DOHH2 (cell line): ENCODE measurements at regions not wholly inside any gene's neighbourhood (a gene's known extent, or its start where the extent isn't known, plus 50 kb on each side); places are given as distances from the start of the nearest gene placed in this dataset.

Experiments used
- EZH2phosphoT487 ChIP-seq: fragments of 200-600 bp; sonication (generic); IDR thresholded peaks from 2 replicates; pipeline ENCODE4 v1.6.1; 2017; ENCODE audit warnings: borderline replicate concordance, mild to moderate bottlenecking, antibody characterized with exemption, low read length, moderate library complexity, mixed read lengths
- TF ChIP-seq, protein P1 (sequence below): fragments of 200-600 bp; sonication (generic); IDR thresholded peaks from one replicate; pipeline ENCODE4 v1.5.1; 2014; ENCODE audit warnings: antibody characterized with exemption, mild to moderate bottlenecking, low read depth, low read length; ENCODE audit not compliant: poor library complexity, severe bottlenecking

DNA sequence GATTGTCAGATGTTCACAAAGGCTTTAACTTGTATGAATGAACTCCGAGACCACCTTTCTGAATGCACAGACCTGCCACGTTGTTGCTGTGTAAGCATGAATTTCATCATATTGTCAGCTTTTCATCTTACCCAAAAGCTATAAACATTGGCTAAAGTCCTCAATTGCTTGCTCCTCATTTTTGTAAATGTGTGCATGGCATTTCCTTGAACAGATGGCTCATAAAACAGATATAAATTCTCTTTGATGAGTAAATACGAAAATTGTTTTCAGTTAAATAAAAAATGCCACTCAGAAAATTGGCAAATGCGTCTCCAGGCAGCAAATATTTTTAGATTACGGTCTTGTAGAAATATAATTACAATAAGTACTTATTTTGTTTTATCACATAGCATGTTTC lies 226.0 kb upstream of the NDN start:
- TF ChIP-seq, protein P1, sequence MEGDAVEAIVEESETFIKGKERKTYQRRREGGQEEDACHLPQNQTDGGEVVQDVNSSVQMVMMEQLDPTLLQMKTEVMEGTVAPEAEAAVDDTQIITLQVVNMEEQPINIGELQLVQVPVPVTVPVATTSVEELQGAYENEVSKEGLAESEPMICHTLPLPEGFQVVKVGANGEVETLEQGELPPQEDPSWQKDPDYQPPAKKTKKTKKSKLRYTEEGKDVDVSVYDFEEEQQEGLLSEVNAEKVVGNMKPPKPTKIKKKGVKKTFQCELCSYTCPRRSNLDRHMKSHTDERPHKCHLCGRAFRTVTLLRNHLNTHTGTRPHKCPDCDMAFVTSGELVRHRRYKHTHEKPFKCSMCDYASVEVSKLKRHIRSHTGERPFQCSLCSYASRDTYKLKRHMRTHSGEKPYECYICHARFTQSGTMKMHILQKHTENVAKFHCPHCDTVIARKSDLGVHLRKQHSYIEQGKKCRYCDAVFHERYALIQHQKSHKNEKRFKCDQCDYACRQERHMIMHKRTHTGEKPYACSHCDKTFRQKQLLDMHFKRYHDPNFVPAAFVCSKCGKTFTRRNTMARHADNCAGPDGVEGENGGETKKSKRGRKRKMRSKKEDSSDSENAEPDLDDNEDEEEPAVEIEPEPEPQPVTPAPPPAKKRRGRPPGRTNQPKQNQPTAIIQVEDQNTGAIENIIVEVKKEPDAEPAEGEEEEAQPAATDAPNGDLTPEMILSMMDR, result no peak
- no peak for TF ChIP-seq EZH2phosphoT487
